Type B pancreatic cell (in vitro differentiated cells): ENCODE measurements at regions not wholly inside any gene's neighbourhood (a gene's known extent, or its start where the extent isn't known, plus 50 kb on each side); places are given as distances from the start of the nearest gene placed in this dataset.

ENCODE experiments used
- DNase-seq: peaks from one replicate; pipeline ENCODE4 v3.0.0; 2021; ENCODE audit warnings: mixed read lengths; ENCODE audit not compliant: unreplicated experiment; ENCODE audit errors: extremely low spot score
- H3K27ac Mint-ChIP-seq: 2 replicates; pipeline ENCODE4 v1.8.0; 2021; ENCODE audit warnings: mild to moderate bottlenecking, mixed read lengths
- H3K27me3 Mint-ChIP-seq: 2 replicates; pipeline ENCODE4 v1.8.0; 2021; ENCODE audit warnings: mixed read lengths
- H3K36me3 Mint-ChIP-seq: 2 replicates; pipeline ENCODE4 v1.8.0; 2021; ENCODE audit warnings: mixed read lengths
- H3K4me1 Mint-ChIP-seq: one replicate; pipeline ENCODE4 v1.8.0; 2021; ENCODE audit warnings: mixed read lengths; ENCODE audit not compliant: unreplicated experiment
- H3K4me3 Mint-ChIP-seq: 2 replicates; pipeline ENCODE4 v1.8.0; 2021; ENCODE audit warnings: mild to moderate bottlenecking, mixed read lengths
- H3K9me3 Mint-ChIP-seq: 2 replicates; pipeline ENCODE4 v1.8.0; 2021; ENCODE audit warnings: mixed read lengths
- CTCF ChIP-seq: fragments of 200-600 bp; sonication (generic); conservative IDR thresholded peaks from 2 replicates; pipeline ENCODE4 v1.5.0; 2021; ENCODE audit warnings: antibody characterized with exemption, mild to moderate bottlenecking

DNA sequence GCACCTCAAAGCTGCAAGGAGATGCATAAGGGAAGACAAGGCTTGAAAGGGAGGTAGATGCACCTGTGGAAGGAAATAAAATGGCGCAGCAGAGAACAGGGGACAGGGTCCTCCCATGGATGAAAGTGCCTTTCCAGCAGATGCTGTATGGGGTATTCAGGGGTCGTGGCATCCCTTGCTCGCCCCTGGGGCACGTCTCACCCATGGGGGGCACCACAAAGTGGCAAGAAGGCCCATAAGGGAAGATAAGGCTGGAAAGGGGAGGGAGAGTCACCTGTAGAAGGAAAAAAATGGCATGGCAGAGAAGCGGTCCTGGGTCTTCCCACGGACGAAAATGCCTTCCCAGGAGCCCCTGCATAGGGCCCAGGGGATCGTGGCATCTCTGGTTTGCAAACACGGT is 265.1 kb downstream of the ALG10 start:
- H3K9me3 Mint-ChIP-seq = peaks cover 11% of the 10 kb centered on the region
- no peak for DNase-seq
- no peak overlapping the region for H3K27ac Mint-ChIP-seq
- no peaks in the 10 kb centered on the region for H3K27me3 Mint-ChIP-seq
- no peaks in the 10 kb centered on the region for H3K4me1 Mint-ChIP-seq
- no peak for TF ChIP-seq CTCF
- no peaks in the 10 kb centered on the region for H3K36me3 Mint-ChIP-seq
- no peak overlapping the region for H3K4me3 Mint-ChIP-seq

DNA sequence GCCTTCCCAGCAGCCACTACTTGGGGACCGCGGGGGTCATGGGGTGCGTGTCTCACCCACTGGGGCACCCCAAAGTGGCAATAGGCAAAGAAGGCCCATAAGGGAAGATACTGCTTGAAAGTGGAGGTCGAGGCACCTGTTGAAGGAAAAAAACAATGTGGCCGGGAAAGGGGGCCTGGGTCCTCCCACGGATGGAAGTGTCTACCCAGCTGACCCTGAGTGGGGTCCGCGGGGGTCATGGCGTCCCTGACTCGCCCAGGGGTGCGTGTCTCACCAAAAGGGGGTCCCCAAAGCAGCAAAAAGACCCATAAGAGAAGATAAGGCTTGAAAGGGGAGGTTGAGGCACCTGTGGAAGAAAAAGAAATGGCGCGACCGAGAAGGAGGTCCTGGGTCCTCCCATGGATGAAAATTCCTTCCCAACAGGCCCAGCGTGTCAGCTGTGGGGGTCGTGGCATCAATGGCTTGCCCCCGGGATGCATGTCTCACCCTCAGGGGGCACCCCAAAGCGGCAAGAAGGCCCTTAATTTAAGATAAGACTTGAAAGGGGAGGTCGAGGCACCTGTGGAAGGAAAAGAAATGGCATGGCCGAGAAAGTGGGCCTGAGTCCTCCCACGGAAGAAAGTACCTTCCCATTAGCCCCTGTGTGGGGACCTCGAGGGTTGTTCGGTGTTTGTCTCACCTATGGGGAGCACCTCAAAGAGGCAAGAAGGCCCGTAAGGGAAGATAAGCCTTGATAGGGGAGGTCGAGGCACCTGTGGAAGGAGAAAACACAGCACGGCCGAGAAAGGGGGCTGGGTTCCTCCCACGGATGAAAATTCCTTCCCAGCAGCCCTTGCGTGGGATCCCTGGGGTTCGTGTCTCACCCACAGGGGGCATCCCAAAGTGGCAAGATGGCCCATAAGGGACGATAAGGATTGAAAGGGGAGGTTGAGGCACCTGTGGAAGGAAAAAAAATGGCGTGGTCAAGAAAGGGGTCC is 266.0 kb downstream of the ALG10 start:
- Mint-ChIP-seq H3K27ac (no peak overlapping the region), H3K27me3 (no peaks in the 10 kb centered on the region), H3K9me3 (peaks cover 14% of the 10 kb centered on the region), H3K4me1 (no peaks in the 10 kb centered on the region), H3K4me3 (no peak overlapping the region), H3K36me3 (no peaks in the 10 kb centered on the region)
- no peak for TF ChIP-seq CTCF
- no peak for DNase-seq

DNA sequence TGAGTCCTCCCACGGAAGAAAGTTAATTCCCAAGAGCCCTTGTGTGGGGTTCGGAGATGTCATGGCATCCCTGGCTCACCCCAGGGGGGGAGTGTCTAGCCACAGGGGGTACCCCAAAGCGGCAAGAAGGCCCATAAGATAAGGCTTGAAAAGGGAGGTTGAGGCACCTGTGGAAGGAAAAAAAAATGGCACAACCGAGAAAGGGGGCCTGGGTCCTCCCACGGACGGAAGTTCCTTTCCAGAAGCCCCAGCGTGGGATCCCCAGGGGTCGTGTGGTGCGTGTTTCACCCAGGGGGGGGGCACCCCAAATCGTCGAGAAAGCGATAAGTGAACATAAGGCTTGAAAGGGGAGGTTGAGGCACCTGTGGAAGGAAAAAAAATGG is 266.7 kb downstream of the ALG10 start:
- H3K27me3 Mint-ChIP-seq = no peaks in the 10 kb centered on the region
- H3K4me3 Mint-ChIP-seq = no peak overlapping the region
- H3K9me3 Mint-ChIP-seq = peaks cover 15% of the 10 kb centered on the region
- no peaks in the 10 kb centered on the region for H3K36me3 Mint-ChIP-seq
- H3K4me1 Mint-ChIP-seq = no peaks in the 10 kb centered on the region
- no peak overlapping the region for H3K27ac Mint-ChIP-seq
- no peak for TF ChIP-seq CTCF
- no peak for DNase-seq

DNA sequence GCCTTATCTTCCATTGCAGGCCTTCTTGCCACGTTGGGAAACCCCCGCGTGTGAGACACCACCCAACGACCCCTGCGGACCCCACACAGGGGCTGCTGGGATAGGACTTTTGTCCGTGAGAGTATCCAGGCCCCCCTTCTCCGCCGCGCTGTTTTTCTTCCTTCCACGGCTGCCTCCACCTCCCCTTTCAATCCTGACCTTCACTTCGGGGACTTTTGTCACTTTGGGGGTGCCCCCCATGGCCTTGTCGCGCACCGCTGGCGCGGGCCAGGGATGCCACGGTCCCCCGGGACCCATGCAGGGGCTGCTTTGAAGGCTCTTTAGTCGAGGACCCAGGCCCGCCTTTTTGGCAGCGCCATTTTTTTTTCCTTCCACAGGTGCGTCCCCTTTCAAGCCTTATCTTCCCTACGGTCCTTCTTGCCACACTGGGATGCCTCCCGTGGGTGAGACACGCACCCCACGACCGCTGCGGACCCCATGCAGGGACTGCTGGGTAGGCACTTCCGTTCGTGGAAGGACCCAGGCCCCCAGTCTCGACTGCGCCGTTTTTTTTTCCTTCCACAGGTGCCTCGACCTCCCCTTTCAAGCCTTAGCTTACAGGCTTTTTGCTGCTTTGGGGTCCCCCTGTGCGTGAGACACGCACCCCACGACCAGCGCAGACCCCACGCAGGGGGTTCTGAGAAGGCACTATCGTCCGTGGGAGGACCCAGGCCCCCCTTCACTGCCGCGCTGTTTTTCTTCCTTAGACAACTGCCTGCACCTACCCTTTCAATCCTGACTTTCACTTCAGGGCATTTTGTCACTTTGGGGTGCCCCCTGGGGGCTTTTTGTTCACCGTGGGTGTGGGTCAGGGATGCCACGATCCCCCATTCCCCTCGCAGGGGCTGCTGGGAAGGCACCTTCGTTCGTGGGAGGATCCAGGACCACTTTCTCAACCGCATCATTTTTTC is 267.4 kb downstream of the ALG10 start:
- Mint-ChIP-seq H3K36me3 (no peaks in the 10 kb centered on the region), H3K9me3 (peaks cover 15% of the 10 kb centered on the region), H3K4me1 (no peaks in the 10 kb centered on the region), H3K4me3 (no peak overlapping the region), H3K27ac (no peak overlapping the region), H3K27me3 (no peaks in the 10 kb centered on the region)
- no peak for TF ChIP-seq CTCF
- peak; percentile 58 for DNase-seq

GRCh38 chr12:34290381-34290995 is 268.2 kb downstream of the ALG10 start:
- Mint-ChIP-seq H3K4me3 (no peak overlapping the region), H3K27ac (no peak overlapping the region), H3K27me3 (no peaks in the 10 kb centered on the region), H3K9me3 (peaks cover 22% of the 10 kb centered on the region), H3K36me3 (no peaks in the 10 kb centered on the region), H3K4me1 (no peaks in the 10 kb centered on the region)
- TF ChIP-seq CTCF = no peak
- DNase-seq = no peak
